ENCODE measurements at regions not wholly inside any gene's neighbourhood (a gene's known extent, or its start where the extent isn't known, plus 50 kb on each side); places are given as distances from the start of the nearest gene placed in this dataset.

- no peak for DNase-seq (ENCODE audit: low read depth)
Observed at GRCh38 chr4:53646795-53647194, 55.5 kb upstream of the LNX1 start.

- DNase-seq (ENCODE audit: low read depth), result no peak
Observed at GRCh38 chr4:53645108-53645507, 53.8 kb upstream of the LNX1 start.

- no peak for DNase-seq (ENCODE audit: low read depth)
Observed at GRCh38 chr4:53644607-53645006, 53.3 kb upstream of the LNX1 start.

Data from Daoy (cell line).